Neural crest cell (in vitro differentiated cells): ENCODE measurements at regions not wholly inside any gene's neighbourhood (a gene's known extent, or its start where the extent isn't known, plus 50 kb on each side); places are given as distances from the start of the nearest gene placed in this dataset.
"Not testable (repeated sequence)": the region's sequence is repeated elsewhere in the genome, so short reads cannot be mapped to it uniquely, and the experiment has no call there.

Experiments
- DNase-seq: peaks from one replicate; pipeline ENCODE4 v3.0.0; 2021; ENCODE audit warnings: low read depth, mixed read lengths, low spot score
- H3K27ac Mint-ChIP-seq: one replicate; pipeline ENCODE4 v1.8.0; 2021; ENCODE audit warnings: mild to moderate bottlenecking, mixed read lengths; ENCODE audit not compliant: unreplicated experiment
- H3K27me3 Mint-ChIP-seq: 2 replicates; pipeline ENCODE4 v1.8.0; 2021; ENCODE audit warnings: low read depth, mild to moderate bottlenecking, mixed read lengths
- H3K36me3 Mint-ChIP-seq: 2 replicates; pipeline ENCODE4 v1.8.0; 2021; ENCODE audit warnings: low read depth, mild to moderate bottlenecking, mixed read lengths
- H3K4me1 Mint-ChIP-seq: 2 replicates; pipeline ENCODE4 v1.8.0; 2021; ENCODE audit warnings: mixed read lengths
- H3K4me3 Mint-ChIP-seq: one replicate; pipeline ENCODE4 v1.8.0; 2021; ENCODE audit warnings: mild to moderate bottlenecking, mixed read lengths
- H3K9me3 Mint-ChIP-seq: 2 replicates; pipeline ENCODE4 v1.8.0; 2021; ENCODE audit warnings: mixed read lengths
- CTCF ChIP-seq: fragments of 200-600 bp; sonication (generic); conservative IDR thresholded peaks from 2 replicates; pipeline ENCODE4 v1.5.0; 2021; ENCODE audit warnings: antibody characterized with exemption, mild to moderate bottlenecking

GRCh38 chr2:131833367-131834202 lies 305.9 kb downstream of the CCDC74A start:
- H3K27ac Mint-ChIP-seq, H3K4me3 Mint-ChIP-seq, H3K4me1 Mint-ChIP-seq, H3K9me3 Mint-ChIP-seq, H3K27me3 Mint-ChIP-seq, DNase-seq, H3K36me3 Mint-ChIP-seq: not testable (repeated sequence)

- DNase-seq, H3K4me3 Mint-ChIP-seq, H3K36me3 Mint-ChIP-seq, H3K4me1 Mint-ChIP-seq, H3K27ac Mint-ChIP-seq, H3K27me3 Mint-ChIP-seq, H3K9me3 Mint-ChIP-seq: not testable (repeated sequence)
Measured at GRCh38 chr2:131834203-131835020, 306.7 kb downstream of the CCDC74A start.

- H3K27ac Mint-ChIP-seq, H3K27me3 Mint-ChIP-seq, H3K9me3 Mint-ChIP-seq, H3K4me3 Mint-ChIP-seq, DNase-seq, H3K4me1 Mint-ChIP-seq, H3K36me3 Mint-ChIP-seq: not testable (repeated sequence)
Measured at GRCh38 chr2:131835022-131835421, 307.3 kb downstream of the CCDC74A start.

- Mint-ChIP-seq H3K4me1 (no peaks in the 10 kb centered on the region), H3K4me3 (no peak overlapping the region), H3K36me3 (no peaks in the 10 kb centered on the region), H3K27me3 (peaks cover 3% of the 10 kb centered on the region), H3K9me3 (no peaks in the 10 kb centered on the region), H3K27ac (no peak overlapping the region)
- no peak for TF ChIP-seq CTCF
- DNase-seq: no peak
Measured at GRCh38 chr2:131835621-131836091, 308.0 kb downstream of the CCDC74A start.

- H3K36me3 Mint-ChIP-seq, H3K27me3 Mint-ChIP-seq, H3K27ac Mint-ChIP-seq, H3K4me3 Mint-ChIP-seq, DNase-seq, H3K4me1 Mint-ChIP-seq, H3K9me3 Mint-ChIP-seq: not testable (repeated sequence)
Measured at GRCh38 chr2:131836116-131836515, 308.4 kb downstream of the CCDC74A start.

GRCh38 chr2:131844044-131844443 lies 316.4 kb downstream of the CCDC74A start:
- not testable (repeated sequence) for H3K4me3 Mint-ChIP-seq, H3K27ac Mint-ChIP-seq, H3K9me3 Mint-ChIP-seq, DNase-seq, H3K36me3 Mint-ChIP-seq, H3K27me3 Mint-ChIP-seq, H3K4me1 Mint-ChIP-seq

- not testable (repeated sequence) for DNase-seq, H3K36me3 Mint-ChIP-seq, H3K9me3 Mint-ChIP-seq, H3K4me3 Mint-ChIP-seq, H3K27me3 Mint-ChIP-seq, H3K4me1 Mint-ChIP-seq
- peak overlapping the region; percentile 19 for H3K27ac Mint-ChIP-seq
Measured at GRCh38 chr2:131856202-131856601, 305.6 kb downstream of the ANKRD30BL start.

GRCh38 chr2:131858197-131858596 lies 303.6 kb downstream of the ANKRD30BL start:
- TF ChIP-seq CTCF: peak; percentile 69
- not testable (repeated sequence) for DNase-seq, H3K36me3 Mint-ChIP-seq, H3K27ac Mint-ChIP-seq, H3K27me3 Mint-ChIP-seq, H3K4me1 Mint-ChIP-seq, H3K9me3 Mint-ChIP-seq, H3K4me3 Mint-ChIP-seq
